ENCODE measurements at regions not wholly inside any gene's neighbourhood (a gene's known extent, or its start where the extent isn't known, plus 50 kb on each side); places are given as distances from the start of the nearest gene placed in this dataset.
A peak's percentile ranks its signal among the peaks of the same experiment; 100 is the strongest.

DNA sequence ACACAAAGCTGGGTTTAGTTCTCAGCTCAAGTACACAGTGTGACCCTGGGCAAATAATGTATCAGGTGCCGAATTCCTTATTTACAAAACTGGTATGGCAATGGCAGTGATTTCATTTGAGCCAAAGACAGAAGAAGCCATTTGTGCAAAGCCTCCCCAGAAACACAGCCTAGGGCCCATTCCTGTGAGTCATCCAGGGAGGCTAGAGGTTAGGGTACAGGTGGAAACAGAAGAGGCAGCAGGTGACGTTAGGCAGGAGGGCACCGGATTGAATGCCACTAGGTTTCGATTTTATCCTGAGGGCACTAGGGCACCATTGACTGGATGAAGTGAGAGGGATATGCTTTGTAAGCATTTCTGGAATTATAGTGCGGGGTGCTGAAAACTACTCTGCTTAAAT lies 766.9 kb upstream of the NR2F2 start:
- H3K4me3 ChIP-seq (ENCODE audit: control insufficient read depth, low read depth, low read length) = no peak overlapping the region
- DNase-seq (ENCODE audit: low read depth) = no peak
- no peak for TF ChIP-seq CTCF (IDR thresholded peaks at IDR 0.05; ENCODE audit: control insufficient read depth, insufficient read depth, low read depth, low read length, missing control alignments)

GRCh38 chr15:95565016-95565600 lies 765.4 kb upstream of the NR2F2 start:
- no peak for TF ChIP-seq CTCF (IDR thresholded peaks at IDR 0.05; ENCODE audit: control insufficient read depth, insufficient read depth, low read depth, low read length, missing control alignments)
- H3K4me3 ChIP-seq (ENCODE audit: control insufficient read depth, low read depth, low read length) = no peak overlapping the region
- no peak for DNase-seq (ENCODE audit: low read depth)

DNA sequence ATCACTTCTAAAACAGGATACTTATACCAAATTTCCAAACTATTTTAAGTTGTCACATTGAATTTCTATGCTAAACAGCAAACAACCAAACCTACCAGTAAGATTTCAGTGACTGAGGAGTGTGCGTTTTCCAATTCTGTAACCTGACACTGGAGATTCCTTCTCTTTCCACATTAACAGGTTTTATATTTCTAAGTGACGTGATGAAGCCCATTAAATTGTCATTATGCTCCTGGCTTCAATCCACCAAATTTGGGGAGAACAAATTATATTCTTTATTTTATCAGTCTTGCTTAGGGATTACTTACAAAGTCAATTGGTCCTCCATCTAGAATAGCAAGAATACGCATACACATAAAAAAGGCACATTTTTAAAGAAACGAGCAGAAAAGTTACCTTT lies 764.8 kb upstream of the NR2F2 start:
- TF ChIP-seq CTCF (IDR thresholded peaks at IDR 0.05; ENCODE audit: control insufficient read depth, insufficient read depth, low read depth, low read length, missing control alignments) = no peak
- H3K4me3 ChIP-seq (ENCODE audit: control insufficient read depth, low read depth, low read length) = no peak overlapping the region
- DNase-seq (ENCODE audit: low read depth) = no peak

DNA sequence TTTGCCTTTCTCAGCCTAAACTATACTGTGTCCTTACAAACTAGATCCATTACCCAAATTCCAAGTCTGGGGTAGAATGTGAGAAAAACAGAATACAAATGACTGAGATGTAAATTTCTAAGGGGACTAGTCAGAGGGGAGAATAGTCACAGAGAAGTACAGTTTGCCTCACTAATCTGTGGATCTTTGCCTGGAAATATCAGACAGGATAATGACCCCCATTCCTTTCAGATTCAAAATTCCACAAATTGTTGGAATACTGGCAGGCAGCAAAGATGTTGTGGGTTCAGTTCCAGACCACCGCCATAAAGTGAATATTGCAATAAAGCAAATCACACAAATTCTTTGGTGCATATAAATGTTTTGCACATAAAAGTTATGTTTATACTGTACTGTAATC lies 762.8 kb upstream of the NR2F2 start:
- no peak for DNase-seq (ENCODE audit: low read depth)
- no peak for TF ChIP-seq CTCF (IDR thresholded peaks at IDR 0.05; ENCODE audit: control insufficient read depth, insufficient read depth, low read depth, low read length, missing control alignments)
- no peak overlapping the region for H3K4me3 ChIP-seq (ENCODE audit: control insufficient read depth, low read depth, low read length)

GRCh38 chr15:95574053-95574452 lies 756.4 kb upstream of the NR2F2 start:
- DNase-seq (ENCODE audit: low read depth) = no peak
- H3K4me3 ChIP-seq (ENCODE audit: control insufficient read depth, low read depth, low read length) = no peak overlapping the region
- TF ChIP-seq CTCF (IDR thresholded peaks at IDR 0.05; ENCODE audit: control insufficient read depth, insufficient read depth, low read depth, low read length, missing control alignments) = no peak

- no peak overlapping the region for H3K4me3 ChIP-seq (ENCODE audit: control insufficient read depth, low read depth, low read length)
- no peak for DNase-seq (ENCODE audit: low read depth)
- no peak for TF ChIP-seq CTCF (IDR thresholded peaks at IDR 0.05; ENCODE audit: control insufficient read depth, insufficient read depth, low read depth, low read length, missing control alignments)
Observed at GRCh38 chr15:95577927-95578326, 752.6 kb upstream of the NR2F2 start.

DNA sequence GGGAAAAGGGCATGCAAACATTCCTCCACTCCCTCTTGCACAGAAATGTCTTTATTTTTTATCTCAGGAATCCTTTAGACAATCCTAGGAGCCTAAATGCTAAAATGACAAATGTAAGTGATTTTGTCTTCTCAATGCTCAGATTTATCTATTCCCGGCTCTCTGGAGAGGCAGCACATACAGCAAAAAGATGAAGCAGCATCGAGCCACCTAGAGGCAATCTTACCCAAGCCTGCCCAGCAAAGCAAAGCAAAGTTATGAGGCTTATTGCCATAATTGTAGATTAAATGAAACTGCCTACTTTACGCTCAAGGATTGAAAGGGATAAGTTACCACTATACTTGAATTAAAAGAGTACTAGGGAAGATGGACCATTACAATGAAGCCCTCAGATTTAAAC lies 750.4 kb upstream of the NR2F2 start:
- DNase-seq (ENCODE audit: low read depth) = no peak
- peak; percentile 23 for TF ChIP-seq CTCF (IDR thresholded peaks at IDR 0.05; ENCODE audit: control insufficient read depth, insufficient read depth, low read depth, low read length, missing control alignments)
- no peak overlapping the region for H3K4me3 ChIP-seq (ENCODE audit: control insufficient read depth, low read depth, low read length)

Data from AG09309 (cell line).